ENCODE measurements at regions not wholly inside any gene's neighbourhood (a gene's known extent, or its start where the extent isn't known, plus 50 kb on each side); places are given as distances from the start of the nearest gene placed in this dataset.

DNA sequence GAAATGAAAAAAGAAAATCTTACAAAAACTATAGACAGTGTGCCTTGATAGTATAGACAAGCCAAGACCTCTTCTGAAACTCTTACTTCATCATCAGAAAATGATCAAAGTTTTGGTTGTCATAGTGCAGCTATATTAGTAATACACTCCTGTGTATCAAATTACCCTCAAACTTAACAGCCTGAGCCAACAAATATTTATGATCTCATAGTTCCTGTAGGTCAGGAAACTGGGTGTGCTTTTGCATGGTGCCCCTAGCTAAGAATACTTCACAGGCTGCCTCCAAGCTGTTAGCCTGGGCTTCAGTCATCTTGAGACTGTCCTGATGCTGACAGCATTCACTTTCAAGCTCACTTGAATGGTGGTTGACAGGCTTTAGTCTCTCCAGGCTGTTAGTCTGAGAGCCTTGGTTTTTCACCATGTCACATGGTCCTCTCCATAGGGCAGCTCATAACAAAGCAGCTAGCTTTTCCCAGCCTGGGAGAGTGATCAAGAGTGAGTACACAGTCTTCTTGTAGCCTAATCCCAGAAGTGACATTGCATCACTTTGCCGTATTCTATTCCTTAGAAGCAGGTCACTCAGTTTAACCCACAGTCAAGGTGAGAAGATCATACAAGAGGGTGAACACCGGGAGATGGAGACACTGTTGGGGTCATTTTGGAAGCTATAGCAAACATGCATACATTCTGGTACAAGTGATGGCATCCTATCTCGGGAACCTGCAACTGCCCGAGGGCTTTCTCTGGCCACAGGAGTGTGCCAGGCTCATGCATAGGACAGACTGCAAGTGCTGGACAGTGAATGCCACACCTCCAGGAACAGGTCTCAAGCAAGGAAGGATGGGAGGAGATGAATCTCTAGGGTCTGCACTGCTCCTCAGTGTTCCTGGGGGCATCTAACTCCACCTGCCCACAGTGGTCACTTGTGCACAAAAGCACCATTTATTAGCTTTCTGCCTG lies 173.4 kb upstream of the CADPS start:
- no peak for DNase-seq

DNA sequence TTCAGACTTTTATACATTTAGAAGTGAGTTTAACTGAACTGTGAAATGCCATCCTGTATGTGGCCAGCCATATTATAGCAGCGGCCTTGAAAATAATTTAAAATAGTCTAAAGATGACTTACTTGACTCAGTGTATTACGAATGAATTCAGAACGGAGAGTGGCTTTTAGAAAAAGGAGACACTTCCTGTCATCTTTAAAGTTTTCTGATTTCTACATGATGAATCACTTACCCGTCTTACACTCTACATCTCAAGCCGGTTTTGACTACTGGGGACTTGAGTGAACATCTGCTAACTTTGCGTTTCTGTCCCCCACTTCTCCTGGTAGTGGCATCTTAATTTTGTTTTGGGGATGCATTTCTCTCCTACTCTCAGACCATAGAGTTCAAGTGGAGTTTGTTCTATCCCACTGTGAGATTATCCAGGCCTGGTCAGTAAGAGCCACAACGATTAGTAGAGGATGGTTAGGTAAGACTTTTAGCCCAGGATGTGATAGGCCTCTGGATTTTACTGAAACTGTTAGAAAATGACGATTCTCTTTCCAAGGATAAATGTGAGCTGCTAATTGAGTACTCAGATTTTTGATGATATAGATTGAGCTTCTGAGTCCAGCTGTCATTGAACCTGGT lies 175.4 kb upstream of the CADPS start:
- no peak for DNase-seq

DNA sequence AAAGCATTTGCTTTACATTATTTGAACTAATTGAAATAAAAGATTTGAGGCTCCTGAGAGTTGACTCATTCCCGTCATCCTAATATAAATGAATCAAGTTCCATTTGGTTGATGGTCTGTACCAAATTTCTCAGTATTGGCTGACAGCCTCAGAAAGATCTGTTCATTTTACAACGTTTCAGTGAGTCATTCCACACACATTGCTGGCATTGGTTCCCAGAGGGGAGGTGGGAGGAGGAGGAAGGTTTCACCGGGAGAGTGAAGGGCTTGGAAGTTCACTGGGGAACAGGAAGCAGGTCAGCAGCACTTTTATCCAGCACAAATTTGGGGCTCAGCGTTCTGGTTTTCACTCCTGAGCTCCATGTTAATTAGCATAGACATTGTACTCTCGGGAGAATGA lies 176.7 kb upstream of the CADPS start:
- DNase-seq = no peak

DNA sequence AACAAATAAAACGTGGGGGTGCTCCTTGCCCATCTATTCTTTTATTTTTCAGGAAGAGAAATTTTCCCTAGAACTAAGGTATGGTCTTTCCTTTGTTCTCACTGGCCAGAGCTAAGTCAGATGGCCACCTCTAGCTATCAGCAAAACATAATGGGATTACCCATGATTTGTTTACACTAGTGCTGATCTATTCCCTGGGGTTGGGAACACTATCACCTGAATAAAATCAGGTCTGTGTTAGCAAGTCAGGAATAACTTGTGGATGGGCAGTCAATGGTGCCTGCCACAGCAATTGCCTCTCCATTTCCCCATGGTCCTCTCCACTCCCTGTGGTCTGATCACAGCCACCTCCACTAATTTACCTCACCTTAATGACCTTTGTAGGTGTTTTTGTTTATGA lies 181.7 kb upstream of the CADPS start:
- no peak for DNase-seq

DNA sequence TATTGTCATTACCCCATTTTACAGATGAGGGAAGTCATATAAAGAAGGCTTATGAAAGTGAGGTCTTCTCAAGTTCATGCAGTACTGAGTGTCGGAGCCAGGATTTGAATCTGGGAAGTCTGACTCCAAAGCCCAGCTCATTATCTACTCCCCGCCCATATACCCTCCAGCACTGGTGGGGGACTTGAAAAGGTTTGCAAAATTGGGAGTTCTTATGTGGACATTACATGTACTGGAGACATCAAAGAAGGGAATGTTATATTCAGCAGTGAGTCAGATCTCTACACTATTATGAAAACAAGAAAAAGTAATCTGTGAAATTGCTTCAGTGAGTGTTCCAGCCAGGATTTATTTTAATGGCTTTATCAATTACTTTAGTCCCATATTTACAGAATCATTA lies 185.2 kb upstream of the CADPS start:
- DNase-seq = no peak

DNA sequence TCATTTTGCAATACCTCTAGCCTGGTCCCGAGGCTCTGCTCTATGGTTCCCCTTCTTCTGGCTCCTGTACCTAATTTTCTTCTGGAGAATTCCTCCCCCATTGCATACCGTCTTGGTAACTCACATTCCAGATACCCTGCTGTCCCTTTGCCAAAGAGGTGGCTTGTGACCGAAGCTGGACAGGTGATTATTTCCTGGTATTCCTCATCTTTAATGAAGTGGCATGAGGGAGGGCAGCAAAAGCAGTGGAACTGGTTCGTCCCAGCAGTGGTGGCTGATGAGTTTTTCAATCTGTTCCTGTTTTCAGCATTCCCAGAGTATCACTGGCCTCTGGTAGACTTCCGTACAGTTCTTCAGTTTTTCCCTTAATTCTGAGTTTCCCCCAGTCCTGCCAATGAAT lies 186.2 kb upstream of the CADPS start:
- no peak for DNase-seq

DNA sequence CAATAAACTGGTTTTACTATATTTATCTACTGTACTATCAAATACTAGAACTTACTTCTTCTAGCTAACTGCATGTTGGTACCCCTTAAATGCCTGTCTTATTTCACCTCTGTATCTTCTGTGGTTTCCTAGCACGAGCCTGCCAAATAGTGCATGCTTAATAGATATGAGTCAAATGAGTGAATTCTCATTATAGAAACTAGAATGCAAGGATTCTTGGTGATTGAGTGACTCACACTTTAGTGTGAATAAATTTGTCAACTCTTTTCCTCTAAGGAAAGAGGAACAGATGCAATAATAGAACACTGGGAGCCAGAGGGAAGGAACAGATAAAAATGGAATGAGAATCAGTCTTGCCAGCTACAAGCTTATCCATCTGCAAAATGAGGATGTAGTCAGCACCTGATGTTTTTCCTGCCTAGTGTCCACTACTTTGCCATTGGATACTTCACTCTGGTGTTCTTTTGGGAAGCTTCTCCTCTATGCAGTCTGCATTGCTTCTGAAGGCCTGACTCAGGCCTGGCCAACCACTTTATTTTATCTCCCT lies 189.1 kb upstream of the CADPS start:
- no peak for DNase-seq

DNA sequence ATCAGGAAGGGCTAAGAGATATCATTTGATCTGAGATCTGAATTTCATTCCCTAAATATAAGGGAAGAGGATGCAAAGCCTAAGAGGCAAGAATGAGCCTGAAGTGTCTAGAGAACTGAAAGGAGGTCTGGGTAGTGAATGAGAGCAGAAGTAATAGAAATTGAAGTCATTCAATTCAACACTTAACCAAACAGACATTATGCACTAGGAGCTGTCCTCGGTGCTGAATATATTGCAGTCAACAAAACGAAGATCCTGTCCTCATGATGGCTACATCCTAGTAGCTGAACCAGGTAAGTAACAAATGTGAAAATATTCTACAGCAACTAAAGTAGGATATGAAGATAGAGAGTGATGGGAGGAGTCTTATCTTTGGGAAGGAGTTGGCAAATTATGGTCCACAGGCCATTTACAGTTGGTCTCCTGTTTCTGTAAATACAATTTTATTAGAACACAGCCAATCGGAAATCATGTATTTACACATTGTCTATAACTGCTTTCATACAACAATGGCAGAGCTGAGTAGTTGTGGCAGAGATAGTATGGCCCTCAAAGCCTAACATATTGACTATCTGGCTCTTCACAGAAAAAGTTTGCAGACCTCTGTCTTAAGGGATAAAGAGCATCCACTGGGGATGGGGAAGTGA lies 192.9 kb upstream of the CADPS start:
- no peak for DNase-seq

DNA sequence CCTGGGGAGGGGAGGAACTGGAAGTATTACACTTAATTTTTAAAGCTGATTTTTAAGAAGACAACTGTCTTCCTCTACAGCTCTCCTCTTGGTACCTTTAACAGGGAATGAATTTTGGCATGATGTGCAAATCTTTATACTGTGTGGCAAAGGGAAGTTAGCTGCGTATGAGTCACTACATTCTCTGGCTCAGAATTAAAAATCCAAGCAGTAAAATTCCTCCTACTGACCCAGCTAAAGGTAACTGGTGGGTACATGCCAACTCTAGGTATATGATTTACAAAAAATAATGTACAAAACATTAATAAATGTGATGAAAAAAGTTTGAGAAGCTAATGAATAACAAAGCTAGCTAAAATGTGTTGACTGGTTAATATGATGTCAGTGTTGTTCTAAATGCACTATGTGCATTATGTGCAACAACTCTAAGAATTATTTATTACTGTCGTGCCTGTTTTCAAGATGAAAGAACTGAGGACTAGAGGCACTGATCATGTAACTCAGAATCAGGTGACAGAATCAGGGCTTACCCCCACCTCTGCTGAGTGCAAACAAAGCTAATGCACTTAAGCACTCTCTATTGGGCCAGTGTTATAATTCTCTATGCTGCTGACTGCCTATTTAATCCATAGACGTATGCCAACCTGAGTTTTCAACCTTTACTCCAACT lies 194.7 kb upstream of the CADPS start:
- no peak for DNase-seq

DNA sequence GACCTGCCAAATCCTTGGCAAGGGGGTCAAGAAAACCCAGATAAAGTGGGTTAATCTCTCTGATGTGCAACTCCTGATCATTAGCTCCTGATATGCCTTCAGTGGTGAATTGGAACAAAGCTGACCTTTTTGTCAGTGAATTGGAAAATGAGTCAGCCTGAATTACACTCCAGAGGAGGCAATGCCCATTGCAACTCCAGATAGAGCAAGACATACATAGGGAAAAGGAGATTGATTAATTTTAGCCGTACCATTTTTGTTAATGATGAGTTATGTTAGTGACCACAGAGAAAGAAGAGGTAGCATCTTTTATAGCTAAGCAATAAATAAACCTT lies 195.2 kb upstream of the CADPS start:
- no peak for DNase-seq

DNA sequence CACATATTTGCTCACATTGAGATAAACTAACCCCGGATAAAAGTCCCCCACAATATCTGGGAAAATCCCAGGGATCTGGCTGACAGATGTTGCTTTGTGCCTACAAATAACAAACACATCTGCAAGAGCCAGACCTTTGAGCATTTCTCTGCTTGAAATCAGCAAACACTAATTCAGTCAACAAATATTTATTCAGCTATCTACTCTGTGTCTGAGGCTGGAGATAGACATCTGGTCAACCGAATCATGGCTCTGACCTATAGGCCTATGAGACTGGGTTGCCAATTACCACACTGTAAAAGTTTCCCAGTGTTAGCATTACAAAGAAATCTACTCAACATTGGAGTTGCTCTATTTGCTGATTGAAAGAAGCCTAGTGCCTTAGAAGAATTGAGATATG lies 201.1 kb upstream of the CADPS start:
- no peak for DNase-seq

DNA sequence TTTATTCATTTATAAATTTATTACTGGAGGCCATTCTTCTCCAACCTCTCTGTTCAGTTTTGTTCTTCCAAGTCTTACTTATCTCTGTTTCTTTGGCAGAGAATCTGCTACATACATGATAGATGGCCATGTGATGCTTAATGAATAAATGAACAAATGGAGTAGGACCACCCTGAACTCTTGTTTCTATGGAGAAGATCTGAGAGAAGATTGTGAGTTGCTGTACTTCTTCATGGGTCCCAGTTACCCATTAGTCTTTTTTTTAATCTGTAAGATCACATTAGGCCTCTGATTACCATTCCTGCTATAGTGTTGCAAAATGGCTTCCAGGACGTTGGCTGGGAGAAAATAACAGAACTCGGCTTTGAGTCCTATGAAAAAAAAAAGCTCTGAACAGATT lies 191.9 kb upstream of the SYNPR start:
- no peak for DNase-seq

DNA sequence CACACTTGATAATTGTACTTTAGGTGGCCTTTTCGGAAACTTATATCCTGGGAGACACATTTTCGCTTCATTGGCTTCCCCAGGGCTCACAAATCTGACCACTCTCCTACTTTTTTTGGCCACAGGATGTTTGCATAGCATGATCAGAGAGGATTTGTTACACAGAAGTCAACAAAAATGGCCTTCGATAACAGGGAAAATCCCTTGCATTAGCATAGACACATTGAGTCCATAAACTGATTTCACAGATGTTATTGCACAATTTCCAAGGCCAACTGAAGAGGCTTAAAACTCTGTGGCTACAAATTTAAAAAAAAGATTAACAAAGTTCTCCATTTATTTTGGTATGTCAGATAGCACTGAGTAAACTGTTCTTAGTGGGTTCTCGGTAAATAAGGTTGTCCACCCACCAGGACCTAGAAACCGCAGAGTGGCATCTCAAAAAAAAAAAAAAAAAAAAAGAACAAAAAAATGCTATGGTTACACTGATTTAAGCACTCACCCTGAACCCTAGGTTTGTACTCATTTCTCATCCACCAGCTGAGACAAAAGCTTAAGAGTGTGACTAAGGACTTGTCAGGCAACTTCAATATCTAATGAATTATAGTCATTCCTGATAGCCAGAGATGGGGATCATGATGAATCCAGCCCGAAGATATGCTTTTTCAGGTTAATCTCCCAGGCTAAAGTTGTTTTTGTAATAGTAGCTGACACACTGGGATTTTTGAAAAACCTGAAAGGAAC lies 188.9 kb upstream of the SYNPR start:
- no peak for DNase-seq

DNA sequence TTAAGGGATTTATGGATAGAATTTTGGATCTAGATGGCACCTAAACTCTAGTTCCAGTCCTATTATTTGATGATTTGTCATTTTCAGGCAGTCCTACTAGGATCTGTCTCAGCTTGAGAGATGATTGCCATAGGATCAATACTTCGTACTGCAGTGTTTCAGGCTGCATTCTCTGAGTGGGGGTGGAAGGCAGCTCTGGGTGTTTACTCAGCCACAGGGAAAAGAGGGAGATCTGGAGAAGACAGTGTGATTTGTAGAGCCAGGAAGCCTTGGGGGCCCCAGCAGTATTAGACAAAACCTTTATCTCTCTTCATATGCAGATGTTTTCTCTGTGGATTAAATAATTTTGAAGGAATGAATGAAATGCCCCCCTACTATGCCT lies 188.4 kb upstream of the SYNPR start:
- DNase-seq = no peak

DNA sequence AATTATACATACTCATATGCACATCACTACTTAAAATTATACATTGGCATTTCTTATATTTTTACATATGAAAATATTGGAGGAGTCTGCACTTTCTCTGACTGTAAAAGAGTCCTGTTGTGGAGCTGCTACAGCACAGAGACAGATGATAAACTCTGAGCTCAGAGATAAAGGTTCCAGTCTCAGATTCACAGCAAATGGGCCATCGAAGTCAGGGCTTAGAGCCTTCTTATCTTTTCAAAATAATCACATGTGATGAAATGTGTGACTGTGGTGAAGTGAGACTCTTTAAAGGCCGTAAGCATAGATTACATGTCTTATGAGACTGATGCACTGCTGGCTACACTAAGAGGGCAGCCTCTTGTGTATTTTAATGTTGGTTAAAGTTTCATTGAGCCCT lies 187.5 kb upstream of the SYNPR start:
- no peak for DNase-seq

DNA sequence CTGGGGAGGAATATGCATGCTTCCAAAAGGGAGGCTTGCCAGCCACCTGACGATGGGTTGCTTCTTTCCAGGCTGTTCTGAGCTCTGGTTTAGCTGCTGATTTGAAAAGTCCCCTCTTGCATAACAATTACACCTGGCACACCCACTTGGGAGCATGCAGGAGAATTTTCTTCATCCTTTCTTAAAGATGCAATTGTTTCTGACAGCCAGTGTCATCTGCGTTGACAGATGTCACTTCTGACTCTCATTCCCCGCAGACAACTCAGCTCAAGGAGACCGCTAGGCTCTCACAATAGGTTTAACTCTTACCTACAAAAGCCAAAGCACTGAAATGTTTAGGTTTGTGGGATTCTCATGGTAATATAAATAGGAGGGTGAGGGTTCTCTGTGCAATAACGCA lies 185.6 kb upstream of the SYNPR start:
- no peak for DNase-seq

DNA sequence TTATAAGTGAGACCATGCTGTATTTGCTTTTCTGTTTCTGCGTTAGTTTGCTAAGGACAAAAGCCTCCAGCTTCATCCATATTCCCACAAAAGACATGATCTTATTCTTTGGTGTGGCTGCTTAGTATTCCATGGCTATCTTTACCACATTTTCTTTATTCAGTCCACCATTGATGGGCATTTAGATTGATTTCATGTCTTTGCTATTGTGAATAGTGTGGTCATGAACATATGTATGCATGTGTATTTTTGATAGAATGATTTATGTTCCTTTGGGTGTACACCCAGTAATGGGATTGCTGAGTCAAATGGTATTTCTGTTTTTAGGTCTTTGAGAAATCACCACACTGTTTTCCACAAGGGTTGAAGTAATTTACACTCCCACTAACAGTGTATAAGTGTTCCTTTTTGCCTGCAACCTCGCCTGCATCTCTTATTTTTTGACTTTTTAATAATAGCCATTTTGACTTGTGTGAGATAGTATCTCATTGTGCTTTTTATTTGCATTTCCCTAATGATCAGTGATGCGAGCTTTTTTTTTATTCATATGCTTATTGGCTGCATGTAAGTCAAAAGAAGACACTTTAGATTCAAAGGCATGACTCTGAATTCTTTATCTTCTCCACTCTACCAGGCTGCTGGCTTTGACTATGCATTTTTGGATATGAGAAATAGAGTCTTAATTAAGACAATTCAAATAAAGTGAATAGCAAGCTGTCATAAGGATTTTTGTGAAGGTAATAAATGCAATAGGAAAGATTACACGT lies 183.3 kb upstream of the SYNPR start:
- no peak for DNase-seq

DNA sequence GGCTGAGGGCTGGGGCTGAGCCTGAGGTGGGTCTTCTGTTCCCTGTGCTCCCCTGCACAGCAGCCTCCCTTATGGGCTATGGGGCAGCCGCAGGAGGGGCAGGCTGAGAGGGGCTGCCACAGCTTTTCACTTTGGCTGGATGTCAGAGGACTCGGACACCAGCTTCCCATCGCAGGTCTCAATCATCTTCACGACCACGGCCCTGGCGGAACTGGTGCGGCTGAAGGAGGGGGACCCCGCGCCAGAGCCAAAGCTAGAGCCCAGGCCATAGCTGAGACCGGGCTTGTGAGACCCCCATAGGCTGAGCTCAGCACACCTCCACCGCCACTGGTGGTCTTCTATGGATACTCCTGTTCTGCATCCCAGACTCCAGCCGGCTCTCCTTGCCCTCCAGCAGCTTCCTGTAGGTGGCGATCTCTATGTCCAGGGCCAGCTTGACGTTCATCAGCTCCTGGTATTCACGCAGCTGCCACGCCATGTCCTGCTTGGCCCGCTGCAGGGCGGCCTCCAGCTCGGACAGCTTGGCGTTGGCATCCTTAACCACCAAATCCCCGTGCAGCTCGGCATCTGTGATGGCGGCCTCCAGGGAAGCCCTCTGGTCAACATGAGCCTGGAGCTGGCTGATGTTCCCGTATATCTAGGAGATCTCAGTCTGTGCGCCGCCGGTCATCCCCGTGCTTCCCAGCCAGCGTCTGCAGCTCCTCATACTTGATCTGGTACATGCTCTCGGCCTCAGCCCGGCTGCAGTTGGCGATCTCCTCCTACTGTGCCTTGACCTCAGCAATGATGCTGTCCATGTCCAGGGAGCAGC lies 181.7 kb upstream of the SYNPR start:
- no peak for DNase-seq

DNA sequence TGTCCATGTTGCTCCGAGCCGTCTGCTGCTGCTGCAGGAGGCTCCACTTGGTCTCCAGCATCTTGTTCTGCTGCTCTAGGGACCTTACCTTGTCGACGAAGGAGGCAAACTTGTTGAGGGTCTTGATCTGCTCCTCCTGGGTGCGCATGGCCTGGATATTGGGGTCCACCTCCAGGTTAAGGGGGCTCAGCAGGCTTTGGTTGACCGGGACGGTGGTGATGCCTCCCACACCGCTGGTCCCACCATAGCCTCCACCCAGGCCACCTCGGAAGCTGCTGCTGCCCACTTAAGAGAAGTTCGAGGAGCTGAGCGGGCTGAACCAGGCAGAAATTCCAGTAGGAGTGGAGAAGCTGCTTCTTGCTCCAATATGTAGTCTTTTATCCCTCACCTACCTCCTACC lies 180.7 kb upstream of the SYNPR start:
- no peak for DNase-seq

DNA sequence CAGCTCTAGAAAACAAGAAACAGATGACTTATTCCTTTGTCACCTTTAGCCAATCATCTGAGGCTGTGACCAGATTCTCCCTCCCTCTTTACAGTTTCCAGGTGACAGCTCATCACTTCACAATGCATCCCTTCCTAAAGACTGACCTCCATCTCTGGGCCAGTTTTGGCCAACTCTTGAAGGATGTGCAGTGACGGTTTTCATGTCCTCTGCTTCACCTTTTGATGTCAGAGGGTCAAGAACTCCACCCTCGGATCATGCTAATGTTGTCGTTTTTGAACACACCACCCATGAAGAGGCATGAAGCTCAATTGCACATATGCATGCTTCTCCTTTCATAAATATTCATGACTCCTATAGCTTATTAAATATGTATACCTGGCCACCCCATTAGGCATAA lies 161.2 kb upstream of the SYNPR start:
- no peak for DNase-seq

DNA sequence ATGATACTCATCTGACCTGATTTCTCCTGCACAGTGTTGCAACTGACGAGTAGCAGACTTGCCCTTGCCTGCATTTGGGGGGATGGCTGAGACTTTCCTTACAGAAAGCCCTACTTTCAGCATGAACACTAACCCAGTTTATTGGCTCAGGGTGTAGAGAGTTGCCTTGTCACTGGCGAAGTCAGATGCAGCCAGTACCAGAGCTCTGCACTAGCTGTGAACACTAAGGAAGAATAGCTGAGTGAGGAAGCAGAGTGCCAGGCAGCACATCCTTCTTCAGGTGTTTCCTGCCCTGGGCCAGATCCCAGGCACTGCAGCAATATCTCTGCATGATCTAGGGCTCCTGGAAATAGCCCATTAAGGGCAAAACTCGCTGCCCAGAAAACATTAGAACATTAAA lies 154.0 kb upstream of the SYNPR start:
- DNase-seq = no peak
